H1 (cell line): ENCODE measurements at regions not wholly inside any gene's neighbourhood (a gene's known extent, or its start where the extent isn't known, plus 50 kb on each side); places are given as distances from the start of the nearest gene placed in this dataset.

ENCODE experiments used
- CTCF ChIA-PET: fragments of 300-600 bp; sonication (Branson Sonifier 250); formaldehyde crosslinking; loops from one replicate; lab custom pipeline; 2021; ENCODE audit not compliant: partially characterized antibody; lab: Charles Lee
- POLR2A ChIA-PET: fragments of 300-600 bp; sonication (Branson Sonifier 250); formaldehyde crosslinking; loops from one replicate; lab custom pipeline; 2021; ENCODE audit warnings: inconsistent platforms; ENCODE audit not compliant: partially characterized antibody; lab: Charles Lee
- DNase-seq, 2 experiments: peaks; one replicate each; pipeline versions ENCODE4 v3.0.0 to v3.0.0-alpha.2; 2010 to 2022; ENCODE audit warnings: low spot score in 2 of 2, low read depth in 1 of 2, mixed read lengths in 1 of 2
- FAIRE-seq: peaks from 2 replicates; lab custom pipeline; 2011; peaks lifted over from hg19 to GRCh38; lab: Jason Lieb, UNC
- H2AFZ ChIP-seq: 2 replicates; pipeline ENCODE4 v1.8.1; 2012; ENCODE audit warnings: low read length, inconsistent platforms
- H2AK5ac ChIP-seq: 2 replicates; pipeline ENCODE4 v1.6.1; 2013; ENCODE audit warnings: low read depth, low read length
- H2BK120ac ChIP-seq: replicated peaks from 2 replicates; pipeline ENCODE3; 2013; ENCODE audit warnings: low read depth, low read length, inconsistent platforms
- H2BK12ac ChIP-seq: 2 replicates; pipeline ENCODE4 v1.6.1; 2013; ENCODE audit warnings: low read depth, low read length
- H2BK15ac ChIP-seq: 2 replicates; pipeline ENCODE4 v1.6.1; 2013; ENCODE audit warnings: low read length
- H2BK20ac ChIP-seq: 2 replicates; pipeline ENCODE4 v1.6.1; 2013; ENCODE audit warnings: low read length
- H2BK5ac ChIP-seq: 2 replicates; pipeline ENCODE4 v1.6.1; 2013; ENCODE audit warnings: low read depth, low read length
- H3K14ac ChIP-seq: 2 replicates; pipeline ENCODE4 v1.6.1; 2013; ENCODE audit warnings: inconsistent platforms; ENCODE audit not compliant: insufficient read length
- H3K18ac ChIP-seq: 2 replicates; pipeline ENCODE4 v1.6.1; 2013; ENCODE audit warnings: low read length; ENCODE audit errors: extremely low read depth
- H3K23ac ChIP-seq: 2 replicates; pipeline ENCODE4 v1.6.1; 2013; ENCODE audit warnings: inconsistent platforms; ENCODE audit not compliant: insufficient read length
- H3K23me2 ChIP-seq: 2 replicates; pipeline ENCODE4 v1.6.1; 2013; ENCODE audit warnings: low read depth, low read length
- H3K27ac ChIP-seq: 2 replicates; pipeline ENCODE4 v1.6.1; 2011; ENCODE audit warnings: low read depth, low read length, inconsistent platforms
- H3K27me3 ChIP-seq, 4 experiments: replicated peaks in 1 of 4; 1 replicate in 1 of 4; 2 replicates in 3 of 4; pipeline versions ENCODE4 v1.6.1 to v1.8.1; 2011 to 2013; ENCODE audit warnings: low read length in 3 of 4, mild to moderate bottlenecking in 3 of 4, inconsistent platforms in 2 of 4, mixed read lengths in 2 of 4, moderate library complexity in 1 of 4; ENCODE audit not compliant: control insufficient read depth in 3 of 4, insufficient read depth in 3 of 4; ENCODE audit errors: extremely low read depth in 1 of 4
- H3K36me3 ChIP-seq, 4 experiments: 2 replicates each; pipeline versions ENCODE4 v1.6.1 to v1.8.1; 2011 to 2013; ENCODE audit warnings: mild to moderate bottlenecking in 4 of 4, low read length in 3 of 4, moderate library complexity in 2 of 4, control low read depth in 1 of 4, inconsistent platforms in 1 of 4; ENCODE audit not compliant: insufficient read depth in 4 of 4, control insufficient read depth in 2 of 4
- H3K4ac ChIP-seq: replicated peaks from 2 replicates; pipeline ENCODE3; 2013; ENCODE audit warnings: low read length, low read depth, mixed read lengths, inconsistent platforms; ENCODE audit not compliant: insufficient read length
- H3K4me1 ChIP-seq, 4 experiments: replicated peaks in 1 of 4; 1 replicate in 1 of 4; 2 replicates in 3 of 4; pipeline versions ENCODE4 v1.6.1 to v1.8.1; 2011 to 2013; ENCODE audit warnings: low read length in 3 of 4, inconsistent platforms in 2 of 4, mixed read lengths in 1 of 4; ENCODE audit not compliant: insufficient read depth in 4 of 4, control insufficient read depth in 3 of 4
- H3K4me2 ChIP-seq, 2 experiments: 2 replicates each; pipeline versions ENCODE4 v1.6.1 to v1.8.1; 2011 to 2013; ENCODE audit warnings: low read depth in 2 of 2, low read length in 2 of 2, control low read depth in 1 of 2, inconsistent platforms in 1 of 2, mild to moderate bottlenecking in 1 of 2; ENCODE audit not compliant: insufficient read depth in 1 of 2
- H3K4me3 ChIP-seq, 4 experiments: fragments of 200-600, 300-600 bp in 1 of 4; sonication (generic), shearing (Covaris generic), sonication (Bioruptor Twin) in 1 of 4; 2 replicates each; pipeline versions ENCODE4 v1.5.1 to v1.8.1; 2011 to 2016; ENCODE audit warnings: low read length in 4 of 4, low read depth in 3 of 4, control low read depth in 2 of 4, inconsistent platforms in 2 of 4, mild to moderate bottlenecking in 2 of 4, mixed read lengths in 1 of 4, moderate library complexity in 1 of 4; ENCODE audit not compliant: insufficient read depth in 2 of 4; ENCODE audit errors: extremely low read depth in 1 of 4
- H3K56ac ChIP-seq: replicated peaks from 2 replicates; pipeline ENCODE3; 2013; ENCODE audit warnings: low read depth, mild to moderate bottlenecking, mixed read lengths, low read length, inconsistent platforms; ENCODE audit not compliant: insufficient read length
- H3K79me1 ChIP-seq: 2 replicates; pipeline ENCODE4 v1.6.1; 2013; ENCODE audit warnings: low read depth, low read length, control low read depth
- H3K79me2 ChIP-seq, 2 experiments: 2 replicates each; pipeline versions ENCODE4 v1.6.1 to v1.8.1; 2012 to 2013; ENCODE audit warnings: low read length in 2 of 2, mild to moderate bottlenecking in 2 of 2, inconsistent platforms in 1 of 2; ENCODE audit not compliant: insufficient read depth in 2 of 2, control insufficient read depth in 1 of 2
- H3K9ac ChIP-seq, 4 experiments: replicated peaks in 1 of 4; 1 replicate in 1 of 4; 2 replicates in 3 of 4; pipeline versions ENCODE4 v1.6.1 to v1.8.1; 2011 to 2013; ENCODE audit warnings: low read depth in 3 of 4, low read length in 3 of 4, control low read depth in 2 of 4, mild to moderate bottlenecking in 2 of 4, moderate library complexity in 2 of 4, inconsistent platforms in 1 of 4; ENCODE audit errors: extremely low read depth in 1 of 4
- H3K9me3 ChIP-seq, 2 experiments: 2 replicates each; pipeline versions ENCODE4 v1.6.1 to v1.8.1; 2012 to 2013; ENCODE audit warnings: mild to moderate bottlenecking in 2 of 2, moderate library complexity in 2 of 2, control low read depth in 1 of 2, inconsistent platforms in 1 of 2, low read depth in 1 of 2, low read length in 1 of 2, mixed read lengths in 1 of 2; ENCODE audit not compliant: insufficient read depth in 2 of 2
- H4K20me1 ChIP-seq, 2 experiments: replicated peaks in 1 of 2; 2 replicates each; pipeline versions ENCODE3 to v1.8.1; 2011 to 2013; ENCODE audit warnings: inconsistent platforms in 2 of 2, low read length in 2 of 2, mild to moderate bottlenecking in 1 of 2; ENCODE audit not compliant: insufficient read depth in 2 of 2, control insufficient read depth in 1 of 2
- H4K5ac ChIP-seq: 2 replicates; pipeline ENCODE4 v1.6.1; 2013; ENCODE audit warnings: low read length, low read depth, mixed read lengths, inconsistent platforms; ENCODE audit not compliant: insufficient read length
- H4K8ac ChIP-seq: 2 replicates; pipeline ENCODE4 v1.8.0; 2013; ENCODE audit warnings: mild to moderate bottlenecking, moderate library complexity, low read length, inconsistent platforms; ENCODE audit not compliant: insufficient read depth; ENCODE audit errors: extremely low read depth
- H4K91ac ChIP-seq: replicated peaks from 2 replicates; pipeline ENCODE3; 2013; ENCODE audit warnings: low read length, mixed read lengths, inconsistent platforms; ENCODE audit not compliant: insufficient read length
- BRCA1 ChIP-seq: IDR thresholded peaks from 2 replicates; pipeline ENCODE4 v1.6.1; 2012; ENCODE audit warnings: low read depth, low read length, improper control_type of control experiment
- CBX5 ChIP-seq: fragments of 300-800, 300-1000 bp; sonication (generic); IDR thresholded peaks from 2 replicates; pipeline ENCODE4 v1.7.1; 2016; ENCODE audit warnings: antibody characterized with exemption, low read length, low read depth
- CBX8 ChIP-seq: fragments of 300-800, 300-1000 bp; sonication (generic); IDR thresholded peaks from 2 replicates; pipeline ENCODE4 v1.7.1; 2016; ENCODE audit warnings: low read depth, low read length, borderline replicate concordance
- CHD1 ChIP-seq: IDR thresholded peaks from 2 replicates; pipeline ENCODE4 v1.6.1; 2012; ENCODE audit warnings: low read depth, low read length, improper control_type of control experiment
- GABPA ChIP-seq: IDR thresholded peaks from 2 replicates; pipeline ENCODE4 v1.6.1; 2011; ENCODE audit warnings: mild to moderate bottlenecking, low read length, moderate library complexity, borderline replicate concordance; ENCODE audit not compliant: insufficient read depth
- PHF8 ChIP-seq: fragments of 200-600 bp; sonication (generic); conservative IDR thresholded peaks from 2 replicates; pipeline ENCODE4 v1.7.1; 2012; ENCODE audit warnings: low read depth, mild to moderate bottlenecking, inconsistent platforms, low read length, moderate library complexity
- RFX5 ChIP-seq: IDR thresholded peaks from 2 replicates; pipeline ENCODE4 v1.6.1; 2011; ENCODE audit warnings: low read depth, low read length, improper control_type of control experiment, borderline replicate concordance
- SP4 ChIP-seq: IDR thresholded peaks from 2 replicates; pipeline ENCODE4 v1.6.1; 2012; ENCODE audit warnings: low read length, inconsistent platforms
- SUZ12 ChIP-seq: fragments of 200-600 bp; sonication (generic); IDR thresholded peaks from 2 replicates; pipeline ENCODE4 v1.6.1; 2012; ENCODE audit warnings: mild to moderate bottlenecking, inconsistent platforms, low read length, moderate library complexity, mixed read lengths
- TAF1 ChIP-seq: IDR thresholded peaks from 2 replicates; pipeline ENCODE4 v1.6.1; 2011; ENCODE audit warnings: mild to moderate bottlenecking, low read depth, low read length
- TAF7 ChIP-seq: optimal IDR thresholded peaks from 2 replicates; pipeline ENCODE3; 2011; ENCODE audit warnings: low read depth, mild to moderate bottlenecking, inconsistent platforms, low read length, moderate library complexity, borderline replicate concordance
- WGBS, 2 experiments: shearing (Covaris generic) in 1 of 2; methylation state at CpG; one replicate each; pipeline versions ENCODE4 v1.1.6 to v1.1.7; 2013 to 2015; ENCODE audit warnings: low lambda C conversion rate in 2 of 2, mixed read lengths in 2 of 2, inconsistent platforms in 1 of 2, low coverage in 1 of 2, missing lambda C conversion rate in 1 of 2; ENCODE audit not compliant: insufficient replicate concordance in 2 of 2, insufficient coverage in 1 of 2, insufficient read length in 1 of 2; ENCODE audit errors: extremely low coverage in 1 of 2, missing lambda C conversion rate in 1 of 2; 5-methylcytosine and 5-hydroxymethylcytosine counted together
- TF ChIP-seq, protein P1 (sequence below): IDR thresholded peaks from 2 replicates; pipeline ENCODE4 v1.6.1; 2011; ENCODE audit warnings: low read depth, mild to moderate bottlenecking, low read length; ENCODE audit not compliant: insufficient read depth
- TF ChIP-seq, protein P2 (sequence below): IDR thresholded peaks from 2 replicates; pipeline ENCODE4 v1.6.1; 2012; ENCODE audit warnings: low read length, inconsistent platforms

DNA sequence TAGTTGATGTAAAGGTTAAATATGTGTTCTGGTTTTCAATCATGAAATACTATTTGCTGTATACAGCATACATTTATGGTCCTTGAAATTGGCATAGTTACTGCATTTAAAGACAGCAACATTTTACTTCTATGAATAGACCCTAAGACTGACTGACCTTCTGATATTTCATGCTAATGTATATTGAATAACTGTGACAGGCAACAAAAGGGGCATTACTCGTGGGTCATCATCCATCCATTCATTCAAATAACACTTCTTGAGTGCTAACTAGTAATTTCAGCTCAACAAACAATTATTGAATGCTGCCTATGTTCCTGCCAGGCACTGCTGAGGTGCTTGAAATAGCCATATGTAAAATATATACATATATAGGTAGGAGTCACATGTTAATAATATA lies 92.8 kb upstream of the ADAMTS3 start:
- H3K56ac ChIP-seq = no peak overlapping the region
- H3K23me2 ChIP-seq = no peaks in the 10 kb centered on the region
- H2AK5ac ChIP-seq = no peak overlapping the region
- peak overlapping the region in 1 of 4 experiments; percentile 34; a peak in 1 of 7 replicates for H3K9ac ChIP-seq
- H2BK120ac ChIP-seq = no peak overlapping the region
- no peaks in the 10 kb centered on the region for H3K27me3 ChIP-seq
- H3K4me3 ChIP-seq = no peak overlapping the region
- no peak overlapping the region for H3K4ac ChIP-seq
- 85% methylated on average over 1 of the region's 1 CpG; no CpG with 5 or more reads in 1 of the 2 experiments for WGBS, 2 experiments
- ChIA-PET POLR2A (no interaction called here), CTCF (no interaction called here)
- H3K79me1 ChIP-seq = no peaks in the 10 kb centered on the region
- H4K5ac ChIP-seq = no peak overlapping the region
- H3K4me2 ChIP-seq = no peak overlapping the region
- no peaks in the 10 kb centered on the region for H3K79me2 ChIP-seq
- no peak overlapping the region for H4K91ac ChIP-seq
- peaks cover 2 to 9% (median 6%) of the 10 kb centered on the region in 4 experiments; a peak in 4 of 7 replicates for H3K4me1 ChIP-seq
- H4K20me1 ChIP-seq = no peaks in the 10 kb centered on the region
- H2BK20ac ChIP-seq = no peak overlapping the region
- no peak overlapping the region for H2BK15ac ChIP-seq
- H3K27ac ChIP-seq = no peak overlapping the region
- DNase-seq (no peak), FAIRE-seq (no peak)
- no peak overlapping the region for H2BK12ac ChIP-seq
- no peak overlapping the region for H2BK5ac ChIP-seq
- no peaks in the 10 kb centered on the region for H3K9me3 ChIP-seq
- H3K23ac ChIP-seq = no peak overlapping the region
- peak overlapping the region; percentile 97 for H3K14ac ChIP-seq
- no peak overlapping the region for H4K8ac ChIP-seq
- H2AFZ ChIP-seq = no peak overlapping the region
- no peak overlapping the region for H3K18ac ChIP-seq
- H3K36me3 ChIP-seq = no peaks in the 10 kb centered on the region
- TF ChIP-seq SUZ12 = no peak
- TF ChIP-seq SP4 = no peak
- TF ChIP-seq BRCA1 = no peak
- TF ChIP-seq, protein P1, sequence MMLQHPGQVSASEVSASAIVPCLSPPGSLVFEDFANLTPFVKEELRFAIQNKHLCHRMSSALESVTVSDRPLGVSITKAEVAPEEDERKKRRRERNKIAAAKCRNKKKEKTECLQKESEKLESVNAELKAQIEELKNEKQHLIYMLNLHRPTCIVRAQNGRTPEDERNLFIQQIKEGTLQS = no peak
- TF ChIP-seq CBX8 = no peak
- TF ChIP-seq CHD1 = no peak
- no peak for TF ChIP-seq RFX5
- TF ChIP-seq CBX5 = no peak
- TF ChIP-seq GABPA = no peak
- no peak for TF ChIP-seq PHF8
- TF ChIP-seq TAF1 = no peak
- TF ChIP-seq, protein P2, sequence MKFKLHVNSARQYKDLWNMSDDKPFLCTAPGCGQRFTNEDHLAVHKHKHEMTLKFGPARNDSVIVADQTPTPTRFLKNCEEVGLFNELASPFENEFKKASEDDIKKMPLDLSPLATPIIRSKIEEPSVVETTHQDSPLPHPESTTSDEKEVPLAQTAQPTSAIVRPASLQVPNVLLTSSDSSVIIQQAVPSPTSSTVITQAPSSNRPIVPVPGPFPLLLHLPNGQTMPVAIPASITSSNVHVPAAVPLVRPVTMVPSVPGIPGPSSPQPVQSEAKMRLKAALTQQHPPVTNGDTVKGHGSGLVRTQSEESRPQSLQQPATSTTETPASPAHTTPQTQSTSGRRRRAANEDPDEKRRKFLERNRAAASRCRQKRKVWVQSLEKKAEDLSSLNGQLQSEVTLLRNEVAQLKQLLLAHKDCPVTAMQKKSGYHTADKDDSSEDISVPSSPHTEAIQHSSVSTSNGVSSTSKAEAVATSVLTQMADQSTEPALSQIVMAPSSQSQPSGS = no peak
- TF ChIP-seq TAF7 = no peak
